ENCODE measurements at regions not wholly inside any gene's neighbourhood (a gene's known extent, or its start where the extent isn't known, plus 50 kb on each side); places are given as distances from the start of the nearest gene placed in this dataset.

- no peaks in the 10 kb centered on the region for H3K9me3 ChIP-seq
- intact Hi-C loops (cut with DNase I; ENCODE audit: low total_unique reads), result no loop called here
Measured at GRCh38 chr6:146881228-146882181, 282.7 kb downstream of the ADGB start.

GRCh38 chr6:146883640-146884531 is 285.1 kb downstream of the ADGB start:
- Histone ChIP-seq H3K27ac (no peak overlapping the region), H3K27me3 (no peaks in the 10 kb centered on the region), H3K9me3 (no peaks in the 10 kb centered on the region), H3K4me3 (no peak overlapping the region), H3K36me3 (ENCODE audit: low read depth, missing control alignments) (no peaks in the 10 kb centered on the region), H3K4me1 (no peaks in the 10 kb centered on the region)
- WGBS, 2 donors, result 90 to 94% methylated on average over 4 of the region's 4 CpGs
- intact Hi-C loops (cut with DNase I; ENCODE audit: low total_unique reads), result no loop called here
- DNase-seq, result no peak
- no peak for TF ChIP-seq POLR2A (IDR thresholded peaks at IDR 0.05)
- TF ChIP-seq CTCF (IDR thresholded peaks at IDR 0.05), result no peak

More at GRCh38 chr6:146881228-146882181, 282.7 kb downstream of the ADGB start:
- Histone ChIP-seq H3K36me3 (ENCODE audit: low read depth, missing control alignments) (no peaks in the 10 kb centered on the region), H3K27me3 (no peaks in the 10 kb centered on the region), H3K27ac (no peak overlapping the region), H3K4me3 (no peak overlapping the region), H3K4me1 (no peaks in the 10 kb centered on the region)
- DNase-seq, result no peak
- WGBS, 2 donors, result 89 to 92% methylated on average over 9 of the region's 9 CpGs
- TF ChIP-seq CTCF (IDR thresholded peaks at IDR 0.05) (no peak), POLR2A (IDR thresholded peaks at IDR 0.05) (no peak)

GRCh38 chr6:146884728-146885127 is 286.0 kb downstream of the ADGB start:
- H3K9me3 ChIP-seq, result no peaks in the 10 kb centered on the region
- H3K36me3 ChIP-seq (ENCODE audit: low read depth, missing control alignments), result no peaks in the 10 kb centered on the region
- TF ChIP-seq POLR2A (IDR thresholded peaks at IDR 0.05) (no peak), CTCF (IDR thresholded peaks at IDR 0.05) (no peak)
- no peak overlapping the region for H3K27ac ChIP-seq
- intact Hi-C loops (cut with DNase I; ENCODE audit: low total_unique reads), result no loop called here
- DNase-seq, result no peak
- H3K4me3 ChIP-seq, result no peak overlapping the region
- no peaks in the 10 kb centered on the region for H3K27me3 ChIP-seq
- 93 to 95% methylated on average over 2 of the region's 2 CpGs for WGBS, 2 donors
- H3K4me1 ChIP-seq, result no peaks in the 10 kb centered on the region

GRCh38 chr6:146885708-146886457 is 287.1 kb downstream of the ADGB start:
- Histone ChIP-seq H3K27me3 (no peaks in the 10 kb centered on the region), H3K4me1 (no peaks in the 10 kb centered on the region), H3K9me3 (no peaks in the 10 kb centered on the region), H3K4me3 (no peak overlapping the region), H3K36me3 (ENCODE audit: low read depth, missing control alignments) (no peaks in the 10 kb centered on the region), H3K27ac (no peak overlapping the region)
- whole genome bisulfite sequencing, 2 donors, result 62 to 78% methylated on average over 4 of the region's 4 CpGs
- TF ChIP-seq POLR2A (IDR thresholded peaks at IDR 0.05) (no peak), CTCF (IDR thresholded peaks at IDR 0.05) (no peak)
- DNase-seq, result no peak
- intact Hi-C loops (cut with DNase I; ENCODE audit: low total_unique reads), result no loop called here
